GM12878 (cell line): ENCODE measurements at regions not wholly inside any gene's neighbourhood (a gene's known extent, or its start where the extent isn't known, plus 50 kb on each side); places are given as distances from the start of the nearest gene placed in this dataset.

Source experiments
- BRCA1 ChIP-seq: IDR thresholded peaks from 2 replicates; pipeline ENCODE4 v1.6.1; 2011; ENCODE audit warnings: low read depth, low read length, improper control_type of control experiment
- CBFB ChIP-seq: IDR thresholded peaks from 2 replicates; pipeline ENCODE4 v1.6.1; 2016; ENCODE audit warnings: antibody characterized with exemption, low read depth
- CBX5 ChIP-seq: sonication (generic); IDR thresholded peaks from 2 replicates; pipeline ENCODE4 v1.6.1; 2016; ENCODE audit warnings: low read depth, moderate library complexity, mild to moderate bottlenecking, inconsistent platforms
- CEBPB ChIP-seq, 2 experiments: fragments of 150-350 bp in 1 of 2; IDR thresholded peaks; 2 replicates each; pipeline ENCODE4 v1.6.1; 2012 to 2014; ENCODE audit warnings: low read depth in 2 of 2, low read length in 2 of 2, borderline replicate concordance in 1 of 2, inconsistent platforms in 1 of 2
- EZH2 ChIP-seq: IDR thresholded peaks from 2 replicates; pipeline ENCODE4 v1.6.1; 2012; ENCODE audit warnings: low read depth, mild to moderate bottlenecking, control low read depth, inconsistent platforms, low read length, borderline replicate concordance; ENCODE audit not compliant: control insufficient read depth
- GATAD2B ChIP-seq: fragments of 450-650 bp; conservative IDR thresholded peaks from 2 replicates; pipeline ENCODE4 v1.6.1; 2017; ENCODE audit warnings: low read depth, mild to moderate bottlenecking, moderate library complexity
- POLR2A ChIP-seq: IDR thresholded peaks from 2 replicates; pipeline ENCODE4 v1.6.1; 2011; ENCODE audit warnings: low read depth, mild to moderate bottlenecking, low read length
- RELA ChIP-seq: fragments of 450-650 bp; IDR thresholded peaks from 2 replicates; pipeline ENCODE4 v1.8.0; 2014; ENCODE audit warnings: borderline replicate concordance; ENCODE audit not compliant: partially characterized antibody
- SIN3A ChIP-seq: IDR thresholded peaks from 2 replicates; pipeline ENCODE4 v1.6.1; 2012; ENCODE audit warnings: low read depth, low read length, improper control_type of control experiment
- STAT3 ChIP-seq: IDR thresholded peaks from 2 replicates; pipeline ENCODE4 v1.6.1; 2011; ENCODE audit warnings: low read depth, low read length, improper control_type of control experiment
- TAF1 ChIP-seq: IDR thresholded peaks from 2 replicates; pipeline ENCODE4 v1.6.1; 2011; ENCODE audit warnings: mild to moderate bottlenecking, low read depth, low read length, borderline replicate concordance
- TF ChIP-seq, protein P1 (sequence below), 3 experiments: IDR thresholded peaks in 2 of 3; conservative IDR thresholded peaks in 1 of 3; 2 replicates each; pipeline ENCODE4 v1.5.1; 2011; ENCODE audit warnings: low read depth in 3 of 3, low read length in 3 of 3, mild to moderate bottlenecking in 3 of 3, control low read depth in 2 of 3, moderate library complexity in 2 of 3, inconsistent platforms in 1 of 3, mixed read lengths in 1 of 3; ENCODE audit not compliant: control insufficient read depth in 2 of 3, insufficient read depth in 1 of 3; ENCODE audit errors: extremely low read depth in 1 of 3
- TF ChIP-seq, protein P2 (sequence below): fragments of 450-650 bp; IDR thresholded peaks from 2 replicates; pipeline ENCODE4 v1.6.1; 2016; ENCODE audit warnings: mild to moderate bottlenecking, moderate library complexity, borderline replicate concordance

DNA sequence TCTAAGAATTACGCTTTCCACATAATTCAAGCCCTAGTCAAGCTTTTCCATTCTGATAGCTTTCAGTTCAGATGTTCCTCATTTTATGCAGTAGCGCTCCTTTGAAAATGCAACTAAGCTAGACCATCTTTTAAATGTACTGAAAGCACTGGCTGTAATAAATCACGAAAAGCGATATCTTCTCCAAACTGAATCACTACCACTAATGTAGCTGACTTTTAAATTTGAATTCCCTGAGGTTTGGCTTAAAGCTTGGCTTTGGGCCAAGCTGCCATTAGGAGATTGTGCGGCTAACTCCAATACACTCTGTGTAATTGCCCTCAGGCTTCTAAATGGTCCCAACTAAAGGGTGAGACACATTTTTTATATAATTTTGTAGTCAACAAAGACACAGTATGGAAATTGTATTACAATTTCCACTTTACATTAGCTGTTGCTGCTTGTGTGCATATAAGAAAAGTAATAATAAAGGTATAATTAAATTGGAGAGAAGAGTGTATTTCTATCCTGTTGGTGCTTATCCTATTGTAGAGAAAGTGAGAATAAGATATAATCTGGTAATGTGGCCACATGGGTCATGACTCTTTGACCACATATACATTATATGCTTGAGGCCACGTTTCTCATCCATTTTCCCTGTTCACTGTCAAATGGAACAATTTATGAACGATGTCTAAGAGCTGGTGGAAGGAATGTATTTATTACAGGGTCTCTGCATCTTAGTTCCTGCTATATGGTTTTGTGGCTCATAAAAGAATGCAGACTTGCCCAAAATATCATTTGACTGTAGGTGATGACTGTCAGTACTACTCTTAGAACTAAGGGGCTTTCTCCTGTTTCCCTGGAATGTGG, 118.7 kb upstream of the TAF11L2 start:
- TF ChIP-seq CBFB (no peak), GATAD2B (no peak), TAF1 (no peak), BRCA1 (no peak), CEBPB (IDR thresholded peaks at IDR 0.05; ENCODE audit: borderline replicate concordance in 1 of 2, low read depth in 2 of 2, low read length in 2 of 2) (no peak), POLR2A (no peak), SIN3A (no peak), EZH2 (no peak), RELA (no peak), STAT3 (no peak), CBX5 (no peak)
- TF ChIP-seq, protein P1, sequence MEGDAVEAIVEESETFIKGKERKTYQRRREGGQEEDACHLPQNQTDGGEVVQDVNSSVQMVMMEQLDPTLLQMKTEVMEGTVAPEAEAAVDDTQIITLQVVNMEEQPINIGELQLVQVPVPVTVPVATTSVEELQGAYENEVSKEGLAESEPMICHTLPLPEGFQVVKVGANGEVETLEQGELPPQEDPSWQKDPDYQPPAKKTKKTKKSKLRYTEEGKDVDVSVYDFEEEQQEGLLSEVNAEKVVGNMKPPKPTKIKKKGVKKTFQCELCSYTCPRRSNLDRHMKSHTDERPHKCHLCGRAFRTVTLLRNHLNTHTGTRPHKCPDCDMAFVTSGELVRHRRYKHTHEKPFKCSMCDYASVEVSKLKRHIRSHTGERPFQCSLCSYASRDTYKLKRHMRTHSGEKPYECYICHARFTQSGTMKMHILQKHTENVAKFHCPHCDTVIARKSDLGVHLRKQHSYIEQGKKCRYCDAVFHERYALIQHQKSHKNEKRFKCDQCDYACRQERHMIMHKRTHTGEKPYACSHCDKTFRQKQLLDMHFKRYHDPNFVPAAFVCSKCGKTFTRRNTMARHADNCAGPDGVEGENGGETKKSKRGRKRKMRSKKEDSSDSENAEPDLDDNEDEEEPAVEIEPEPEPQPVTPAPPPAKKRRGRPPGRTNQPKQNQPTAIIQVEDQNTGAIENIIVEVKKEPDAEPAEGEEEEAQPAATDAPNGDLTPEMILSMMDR (IDR thresholded peaks at IDR 0.05 in 2 of 3, conservative IDR thresholded peaks at IDR 0.05 in 1 of 3; ENCODE audit: control insufficient read depth in 2 of 3, extremely low read depth in 1 of 3, insufficient read depth in 1 of 3, low read depth in 3 of 3, low read length in 3 of 3) = no peak
- TF ChIP-seq, protein P2, sequence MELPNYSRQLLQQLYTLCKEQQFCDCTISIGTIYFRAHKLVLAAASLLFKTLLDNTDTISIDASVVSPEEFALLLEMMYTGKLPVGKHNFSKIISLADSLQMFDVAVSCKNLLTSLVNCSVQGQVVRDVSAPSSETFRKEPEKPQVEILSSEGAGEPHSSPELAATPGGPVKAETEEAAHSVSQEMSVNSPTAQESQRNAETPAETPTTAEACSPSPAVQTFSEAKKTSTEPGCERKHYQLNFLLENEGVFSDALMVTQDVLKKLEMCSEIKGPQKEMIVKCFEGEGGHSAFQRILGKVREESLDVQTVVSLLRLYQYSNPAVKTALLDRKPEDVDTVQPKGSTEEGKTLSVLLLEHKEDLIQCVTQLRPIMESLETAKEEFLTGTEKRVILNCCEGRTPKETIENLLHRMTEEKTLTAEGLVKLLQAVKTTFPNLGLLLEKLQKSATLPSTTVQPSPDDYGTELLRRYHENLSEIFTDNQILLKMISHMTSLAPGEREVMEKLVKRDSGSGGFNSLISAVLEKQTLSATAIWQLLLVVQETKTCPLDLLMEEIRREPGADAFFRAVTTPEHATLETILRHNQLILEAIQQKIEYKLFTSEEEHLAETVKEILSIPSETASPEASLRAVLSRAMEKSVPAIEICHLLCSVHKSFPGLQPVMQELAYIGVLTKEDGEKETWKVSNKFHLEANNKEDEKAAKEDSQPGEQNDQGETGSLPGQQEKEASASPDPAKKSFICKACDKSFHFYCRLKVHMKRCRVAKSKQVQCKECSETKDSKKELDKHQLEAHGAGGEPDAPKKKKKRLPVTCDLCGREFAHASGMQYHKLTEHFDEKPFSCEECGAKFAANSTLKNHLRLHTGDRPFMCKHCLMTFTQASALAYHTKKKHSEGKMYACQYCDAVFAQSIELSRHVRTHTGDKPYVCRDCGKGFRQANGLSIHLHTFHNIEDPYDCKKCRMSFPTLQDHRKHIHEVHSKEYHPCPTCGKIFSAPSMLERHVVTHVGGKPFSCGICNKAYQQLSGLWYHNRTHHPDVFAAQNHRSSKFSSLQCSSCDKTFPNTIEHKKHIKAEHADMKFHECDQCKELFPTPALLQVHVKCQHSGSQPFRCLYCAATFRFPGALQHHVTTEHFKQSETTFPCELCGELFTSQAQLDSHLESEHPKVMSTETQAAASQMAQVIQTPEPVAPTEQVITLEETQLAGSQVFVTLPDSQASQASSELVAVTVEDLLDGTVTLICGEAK = no peak
